H1 (cell line): ENCODE measurements at regions not wholly inside any gene's neighbourhood (a gene's known extent, or its start where the extent isn't known, plus 50 kb on each side); places are given as distances from the start of the nearest gene placed in this dataset.

Source experiments
- POLR2A ChIP-seq, 2 experiments: IDR thresholded peaks; 1 replicate in 1 of 2; 2 replicates in 1 of 2; pipeline ENCODE4 v1.6.1; 2011; ENCODE audit warnings: low read depth in 2 of 2, low read length in 2 of 2, mild to moderate bottlenecking in 2 of 2; ENCODE audit errors: control extremely low read depth in 1 of 2
- TBP ChIP-seq: IDR thresholded peaks from 2 replicates; pipeline ENCODE4 v1.6.1; 2011; ENCODE audit warnings: low read depth, low read length, improper control_type of control experiment
- USF2 ChIP-seq: IDR thresholded peaks from 2 replicates; pipeline ENCODE4 v1.6.1; 2011; ENCODE audit warnings: low read length, improper control_type of control experiment

GRCh38 chr1:195019385-195019784 lies 1588.9 kb downstream of the KCNT2 start (continued):
- TF ChIP-seq USF2 = no peak
- TF ChIP-seq TBP = no peak
- no peak for TF ChIP-seq POLR2A (IDR thresholded peaks at IDR 0.05; ENCODE audit: control extremely low read depth in 1 of 2, low read depth in 2 of 2, low read length in 2 of 2)
